COLO668 (cell line): ENCODE measurements at regions not wholly inside any gene's neighbourhood (a gene's known extent, or its start where the extent isn't known, plus 50 kb on each side); places are given as distances from the start of the nearest gene placed in this dataset.
"Not testable (repeated sequence)": the region's sequence is repeated elsewhere in the genome, so short reads cannot be mapped to it uniquely, and the experiment has no call there.

Source experiments
- DNase-seq: peaks from one replicate; lab custom pipeline; 2025; ENCODE audit not compliant: unreplicated experiment; lab: John Stamatoyannopoulos, UW

GRCh38 chr14:105894978-105895881 is 368.8 kb downstream of the TMEM121 start:
- no peak for DNase-seq

GRCh38 chr14:105896206-105896605 is 369.8 kb downstream of the TMEM121 start:
- DNase-seq = not testable (repeated sequence)

DNA sequence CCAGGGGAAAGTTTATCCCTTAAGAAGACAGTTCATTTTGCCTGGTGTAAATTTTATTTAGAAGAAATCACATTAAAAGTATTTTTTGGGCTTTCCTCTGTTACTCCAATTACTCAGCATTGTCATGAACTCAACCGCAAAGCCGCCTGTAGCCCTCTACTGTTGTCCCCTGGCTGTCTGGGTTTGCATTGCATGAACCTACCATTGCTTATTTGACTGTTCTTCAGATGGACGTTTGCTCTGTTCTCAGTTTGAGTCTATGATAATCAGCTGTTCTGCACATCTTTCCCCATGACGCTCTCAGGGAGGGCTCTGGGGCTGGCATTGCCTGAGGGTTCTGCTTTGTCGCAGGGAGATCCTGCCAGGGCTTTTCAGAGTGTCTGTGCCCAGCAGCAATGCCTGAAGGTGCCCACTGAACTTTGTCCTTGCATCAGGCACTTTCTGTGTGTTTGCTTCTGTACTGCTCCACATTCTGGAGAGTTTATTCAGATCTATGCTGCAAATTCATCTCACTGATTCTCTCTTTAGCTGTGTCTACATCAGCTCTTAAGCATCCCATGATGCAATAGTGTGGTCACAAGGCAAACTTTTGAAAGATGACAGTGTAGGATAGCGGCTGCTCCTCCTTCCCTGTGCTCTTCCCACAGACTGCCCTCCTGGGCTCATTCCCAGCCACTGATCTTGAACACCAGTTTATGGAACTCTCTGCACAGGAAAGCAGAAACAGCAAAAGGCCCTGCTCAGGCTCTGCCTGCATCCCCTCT is 370.8 kb downstream of the TMEM121 start:
- not testable (repeated sequence) for DNase-seq

DNA sequence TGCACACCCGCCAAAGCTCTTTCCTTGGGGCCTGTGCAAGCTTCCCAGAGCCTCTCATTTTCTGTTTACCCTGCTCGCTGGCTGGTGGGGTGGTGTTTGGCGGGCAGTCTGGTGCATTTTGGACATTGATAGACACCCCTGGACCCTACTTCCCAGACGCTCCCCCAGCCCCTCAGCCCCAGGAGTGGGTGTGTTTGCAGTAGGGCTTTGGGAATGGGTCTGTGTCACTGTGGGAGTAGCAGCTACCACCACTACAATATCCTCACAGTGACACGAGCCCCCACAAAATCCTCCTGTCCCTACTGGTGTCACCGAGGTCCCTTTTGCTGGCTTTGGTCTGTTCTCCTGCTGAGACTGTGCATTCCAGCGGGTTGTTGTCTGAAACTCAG is 371.3 kb downstream of the TMEM121 start:
- no peak for DNase-seq

- DNase-seq = no peak
These were observed 372.2 kb downstream of the TMEM121 start for GRCh38 chr14:105898482-105899010.

DNA sequence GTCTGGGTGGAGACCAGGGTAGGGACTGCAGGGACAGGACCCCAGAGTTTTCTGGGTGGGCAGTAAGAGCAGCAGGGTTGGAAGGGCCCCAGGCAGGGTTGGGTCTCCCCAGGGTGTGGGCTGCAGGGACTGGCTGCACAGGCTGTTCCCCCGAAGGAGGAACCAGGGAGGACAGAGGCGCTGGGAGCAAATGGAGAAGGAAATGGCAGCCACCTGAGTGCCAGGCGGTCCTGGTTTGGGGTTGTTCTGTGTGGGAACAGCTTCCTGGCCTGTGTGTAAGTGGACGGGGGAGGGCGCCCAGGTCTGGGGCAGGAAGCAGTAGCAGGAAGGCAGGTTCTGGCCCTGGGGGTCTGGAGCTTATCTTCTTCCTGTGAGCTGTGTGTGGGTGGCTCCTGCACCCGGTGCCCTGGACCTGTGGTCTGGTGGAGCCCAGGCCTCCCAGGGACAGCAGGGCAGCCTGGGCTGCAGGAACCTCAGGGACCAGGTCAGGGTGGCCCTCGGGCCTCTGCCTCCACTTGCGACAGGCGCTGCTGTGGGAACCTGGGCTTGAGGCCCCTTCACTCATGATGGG is 372.8 kb downstream of the TMEM121 start:
- no peak for DNase-seq

DNA sequence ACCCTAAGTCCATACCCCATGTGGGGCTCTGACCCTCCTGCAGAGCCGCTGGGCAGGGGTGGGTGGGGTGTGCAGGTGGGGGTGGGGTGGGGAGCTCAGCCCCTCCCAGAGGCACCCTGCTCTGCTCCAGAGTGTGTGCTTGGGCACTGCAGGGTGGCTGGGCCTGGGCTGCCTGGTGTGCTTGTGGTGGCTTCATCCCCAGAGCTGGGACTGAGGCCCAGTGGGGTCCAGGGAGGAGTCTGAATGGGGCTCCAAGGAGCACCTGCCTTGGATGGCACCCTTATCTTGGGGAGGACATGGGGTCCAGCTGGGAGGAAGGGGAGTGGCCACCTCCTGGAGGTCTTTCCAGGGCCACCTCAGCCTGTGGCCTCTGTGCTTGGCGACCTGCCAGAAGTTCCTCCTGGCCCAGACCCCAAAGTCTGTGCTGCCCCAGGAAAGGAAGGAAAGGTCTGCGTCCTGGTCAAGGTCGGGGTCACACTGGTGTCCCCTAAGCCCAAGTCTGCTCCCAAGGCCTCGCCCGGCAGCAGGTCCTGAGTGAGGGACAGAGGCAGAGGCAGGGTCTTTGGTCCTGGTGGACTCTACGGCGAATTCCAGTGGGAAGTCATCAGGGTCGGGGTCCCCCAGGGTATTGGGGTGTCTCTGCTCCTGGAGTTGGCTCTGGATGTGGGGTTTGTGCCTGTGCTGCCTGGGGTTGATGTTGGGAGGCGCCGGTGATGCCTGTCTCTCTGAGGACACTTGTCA is 373.4 kb downstream of the TMEM121 start:
- DNase-seq = no peak

- DNase-seq = no peak
These were observed 374.2 kb downstream of the TMEM121 start for GRCh38 chr14:105900398-105901160.

GRCh38 chr14:105901226-105901625 is 374.8 kb downstream of the TMEM121 start:
- no peak for DNase-seq

- peak; percentile 22 for DNase-seq
These were observed 375.9 kb downstream of the TMEM121 start for GRCh38 chr14:105902131-105902898.

GRCh38 chr14:105902899-105903165 is 376.4 kb downstream of the TMEM121 start:
- DNase-seq = not testable (repeated sequence)

DNA sequence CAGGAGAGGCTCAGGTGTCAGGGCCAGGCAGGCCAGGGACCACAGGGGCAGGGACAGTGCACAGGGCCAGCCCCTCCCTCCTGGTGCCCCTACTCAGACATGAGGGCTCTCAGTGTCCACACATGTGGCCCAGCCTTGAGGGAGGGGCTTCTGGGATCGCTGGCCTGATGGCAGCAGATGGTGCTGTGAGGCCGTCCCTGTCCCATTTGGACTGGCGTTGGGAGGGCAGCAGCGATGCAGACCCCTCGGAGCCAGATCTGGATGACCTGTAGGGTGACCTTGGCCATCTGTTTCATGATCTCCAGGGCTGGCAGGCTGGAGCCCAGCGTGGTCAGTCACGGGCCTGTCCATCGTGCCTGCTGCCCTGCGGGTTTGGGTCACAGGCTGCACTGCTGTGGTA is 377.6 kb downstream of the TMEM121 start:
- no peak for DNase-seq

DNA sequence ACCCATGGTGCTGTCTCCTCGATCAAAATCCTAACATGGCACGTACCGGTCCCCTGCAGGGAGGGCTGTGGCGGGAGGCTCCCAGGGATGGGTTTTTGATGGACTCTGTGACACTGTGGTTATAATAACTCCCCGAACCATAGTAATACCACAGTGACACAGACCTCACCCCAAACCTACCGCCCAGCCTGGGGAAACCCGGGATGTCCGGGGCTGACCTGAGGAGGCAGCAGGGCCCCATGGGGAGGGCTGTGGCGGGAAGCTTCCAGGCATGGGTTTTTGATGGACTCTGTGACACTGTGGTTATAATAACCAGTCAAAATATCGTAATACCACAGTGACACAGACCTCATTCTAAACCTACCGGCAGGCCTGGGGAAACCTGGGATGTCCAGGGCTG is 378.0 kb downstream of the TMEM121 start:
- DNase-seq = no peak

DNA sequence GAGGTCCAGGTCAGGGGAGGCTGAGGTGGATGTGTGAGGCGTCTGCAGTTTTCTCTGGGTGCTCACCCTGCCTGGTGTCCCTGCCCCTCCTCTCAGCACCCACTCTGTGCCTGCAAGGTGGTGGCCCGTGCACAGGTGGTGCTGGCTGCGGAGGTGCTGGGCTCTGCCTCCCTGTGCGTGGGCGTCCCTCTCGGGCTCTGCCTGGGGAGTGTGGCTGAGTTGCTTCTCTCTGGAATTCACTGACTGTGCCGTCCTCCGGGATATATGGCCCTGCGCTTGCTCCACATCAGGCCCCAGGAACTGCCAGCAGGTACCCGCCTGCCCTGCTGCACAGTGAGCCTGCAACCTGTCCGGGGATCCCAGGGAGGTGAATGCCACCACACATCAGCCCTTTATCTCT is 379.1 kb downstream of the TMEM121 start:
- no peak for DNase-seq

DNA sequence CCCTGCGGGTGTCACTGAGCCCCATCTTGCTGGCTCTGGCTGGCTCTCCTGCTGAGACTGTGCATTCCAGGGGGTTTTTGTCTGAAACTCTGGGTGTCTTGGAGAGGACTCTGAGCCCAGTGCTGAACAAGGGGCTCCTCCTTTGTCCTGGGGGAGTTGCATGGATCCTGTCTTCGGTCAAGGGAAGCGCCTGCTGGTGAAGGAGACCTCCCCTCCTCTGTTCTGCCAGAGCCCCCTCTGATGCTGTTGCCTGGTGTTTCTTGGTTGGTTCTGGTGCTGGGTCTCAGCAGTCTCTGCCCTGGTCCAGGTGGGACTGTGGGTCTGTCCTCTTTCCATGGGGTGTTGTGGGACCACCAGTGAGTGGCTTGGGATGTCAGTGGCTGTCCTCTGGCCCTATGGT is 380.9 kb downstream of the TMEM121 start:
- DNase-seq = no peak

DNA sequence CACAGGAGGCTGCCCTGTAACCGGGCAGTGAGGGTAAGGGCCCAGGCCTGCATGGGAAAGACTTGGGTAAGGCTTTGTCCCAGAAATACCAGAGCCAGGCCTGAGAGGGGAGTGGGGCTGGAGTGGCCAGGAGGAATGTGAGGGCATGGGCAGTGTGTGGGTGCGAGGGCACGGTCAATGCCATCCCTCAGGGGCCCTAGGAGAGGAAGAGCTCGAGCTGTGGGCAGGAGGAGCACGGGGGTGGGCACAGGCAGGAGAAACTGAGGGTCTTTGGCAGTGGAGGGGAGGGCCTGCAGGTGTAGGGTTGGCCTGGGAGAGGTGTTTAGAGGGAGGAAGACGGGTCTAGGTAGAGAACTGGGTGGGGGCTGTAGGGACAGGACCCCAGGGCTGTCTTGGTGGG is 381.6 kb downstream of the TMEM121 start:
- DNase-seq = no peak

DNA sequence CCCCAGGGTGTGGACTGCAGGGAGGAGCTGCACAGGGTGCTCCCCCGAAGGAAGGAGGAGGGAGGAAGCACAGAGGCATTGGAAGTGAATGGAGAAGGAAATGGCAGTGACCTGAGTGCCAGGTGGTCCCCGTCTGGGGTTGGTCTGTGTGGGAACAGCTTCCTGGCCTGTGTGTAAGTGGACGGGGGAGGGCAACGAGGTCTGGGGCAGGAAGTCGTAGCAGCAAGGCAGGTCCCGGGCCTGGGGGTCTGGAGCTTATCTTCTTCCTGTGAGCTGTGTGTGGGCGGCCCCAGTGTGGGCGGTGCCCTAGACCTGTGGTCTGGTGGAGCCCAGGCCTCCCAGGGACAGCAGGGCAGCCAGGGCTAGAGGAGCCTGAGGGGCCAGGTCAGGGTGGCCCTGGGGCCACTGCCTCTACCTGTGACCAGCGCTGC is 382.1 kb downstream of the TMEM121 start:
- DNase-seq = no peak

DNA sequence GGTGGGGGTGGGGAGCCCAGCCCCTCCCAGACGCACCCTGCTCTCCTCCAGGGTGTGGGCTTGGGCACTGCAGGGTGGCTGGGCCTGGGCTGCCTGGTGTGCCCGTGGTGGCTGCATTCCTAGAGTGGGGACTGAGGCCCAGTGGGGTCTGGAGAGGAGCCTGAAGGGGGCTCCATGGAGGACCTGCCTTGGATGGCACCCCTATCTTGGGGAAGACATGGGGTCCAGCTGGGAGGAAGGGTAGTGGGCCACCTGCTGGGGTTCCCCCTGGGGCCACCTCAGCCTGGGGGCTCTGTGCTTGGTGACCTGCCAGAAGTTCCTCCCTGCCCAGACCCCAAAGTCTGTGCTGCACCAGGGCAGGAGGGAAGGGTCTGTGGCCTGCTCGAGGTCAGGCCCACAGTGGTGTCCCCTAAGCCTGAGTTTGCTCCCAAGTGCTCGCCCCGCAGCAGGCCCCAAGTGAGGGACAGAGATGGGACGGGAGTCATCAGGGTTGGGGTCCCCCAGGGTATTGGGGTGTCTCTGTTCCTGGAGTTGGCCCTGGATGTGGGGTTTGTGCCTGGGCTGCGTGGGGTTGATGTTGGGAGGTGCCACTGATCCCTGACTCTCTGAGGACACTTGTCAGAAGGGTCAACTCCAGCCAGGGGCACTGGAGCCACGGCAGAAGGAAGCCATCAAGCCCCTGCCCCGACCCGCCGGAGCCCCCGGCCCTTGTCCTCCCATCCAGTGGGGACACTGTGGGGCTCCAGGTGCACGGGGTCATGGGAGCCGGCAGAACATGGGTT is 382.9 kb downstream of the TMEM121 start:
- DNase-seq = no peak

GRCh38 chr14:105909828-105910120 is 383.4 kb downstream of the TMEM121 start:
- DNase-seq = not testable (repeated sequence)
